CD14-positive monocyte (primary cell): ENCODE measurements at regions not wholly inside any gene's neighbourhood (a gene's known extent, or its start where the extent isn't known, plus 50 kb on each side); places are given as distances from the start of the nearest gene placed in this dataset.
A peak's percentile ranks its signal among the peaks of the same experiment; 100 is the strongest.

Source experiments
- DNase-seq, 3 donors: peaks; one replicate each; pipeline ENCODE4 v3.0.0-alpha.2; 2011 to 2022
- H2AFZ ChIP-seq: 2 replicates; pipeline ENCODE4 v1.6.0; 2012; ENCODE audit warnings: mild to moderate bottlenecking, low read depth, low read length, inconsistent platforms; ENCODE audit not compliant: insufficient read depth, poor library complexity, severe bottlenecking
- H3K27ac ChIP-seq, 2 donors: 1 replicate in 1 of 2; 2 replicates in 1 of 2; pipeline ENCODE4 v1.5.1; 2012 to 2013; ENCODE audit warnings: low read length in 2 of 2, control low read depth in 1 of 2, inconsistent platforms in 1 of 2, low read depth in 1 of 2, mild to moderate bottlenecking in 1 of 2
- H3K27me3 ChIP-seq, 2 donors: one replicate each; pipeline versions ENCODE4 v1.6.0 to v1.6.1; 2011 to 2013; ENCODE audit warnings: low read length in 2 of 2; ENCODE audit not compliant: control insufficient read depth in 2 of 2, insufficient read depth in 2 of 2
- H3K36me3 ChIP-seq, 2 donors: replicated peaks in 1 of 2; 1 replicate in 1 of 2; 2 replicates in 1 of 2; pipeline versions ENCODE4 v1.5.1 to v1.6.1; 2012 to 2013; ENCODE audit warnings: low read length in 2 of 2, control low read depth in 1 of 2, inconsistent platforms in 1 of 2, mild to moderate bottlenecking in 1 of 2; ENCODE audit not compliant: insufficient read depth in 2 of 2, control insufficient read depth in 1 of 2
- H3K4me1 ChIP-seq, 2 donors: 1 replicate in 1 of 2; 2 replicates in 1 of 2; pipeline versions ENCODE4 v1.5.1 to v1.6.1; 2012 to 2013; ENCODE audit warnings: low read length in 2 of 2, control low read depth in 1 of 2, inconsistent platforms in 1 of 2, mild to moderate bottlenecking in 1 of 2, moderate library complexity in 1 of 2; ENCODE audit not compliant: insufficient read depth in 2 of 2, control insufficient read depth in 1 of 2
- H3K4me2 ChIP-seq: replicated peaks from 2 replicates; pipeline ENCODE3; 2012; ENCODE audit warnings: low read length, moderate library complexity, mild to moderate bottlenecking; ENCODE audit not compliant: poor library complexity, severe bottlenecking; ENCODE audit errors: extremely low read depth
- H3K4me3 ChIP-seq, 3 experiments: fragments of 200-600 bp in 1 of 3; sonication (generic) in 1 of 3; replicated peaks in 1 of 3; 1 replicate in 2 of 3; 2 replicates in 1 of 3; pipeline ENCODE4 v1.5.1; 2011 to 2013; ENCODE audit warnings: low read length in 3 of 3, mild to moderate bottlenecking in 3 of 3, control low read depth in 2 of 3, low read depth in 2 of 3, inconsistent platforms in 1 of 3, moderate library complexity in 1 of 3
- H3K79me2 ChIP-seq: 2 replicates; pipeline ENCODE4 v1.6.0; 2012; ENCODE audit warnings: mild to moderate bottlenecking, control low read depth, inconsistent platforms, low read length, moderate library complexity; ENCODE audit not compliant: insufficient read depth
- H3K9ac ChIP-seq: 2 replicates; pipeline ENCODE4 v1.6.0; 2017; ENCODE audit warnings: low read length, mild to moderate bottlenecking; ENCODE audit not compliant: insufficient read depth, poor library complexity, severe bottlenecking
- H3K9me3 ChIP-seq, 2 donors: replicated peaks in 1 of 2; 1 replicate in 1 of 2; 2 replicates in 1 of 2; pipeline versions ENCODE4 v1.5.1 to v1.6.1; 2012 to 2013; ENCODE audit warnings: low read length in 2 of 2, control low read depth in 1 of 2; ENCODE audit not compliant: control insufficient read depth in 1 of 2, insufficient read depth in 1 of 2
- H4K20me1 ChIP-seq: 2 replicates; pipeline ENCODE4 v1.6.0; 2012; ENCODE audit warnings: mild to moderate bottlenecking, low read length, control low read depth, moderate library complexity; ENCODE audit not compliant: insufficient read depth
- H3K27ac Mint-ChIP-seq, 7 donors: one replicate each; pipeline ENCODE4 v1.8.0; 2020; ENCODE audit warnings: mild to moderate bottlenecking in 7 of 7, mixed read lengths in 7 of 7, moderate library complexity in 6 of 7, inconsistent platforms in 2 of 7
- H3K27me3 Mint-ChIP-seq, 3 donors: one replicate each; pipeline ENCODE4 v1.8.0; 2021 to 2022; ENCODE audit warnings: low read depth in 3 of 3, mild to moderate bottlenecking in 3 of 3, mixed read lengths in 3 of 3, moderate library complexity in 3 of 3, inconsistent platforms in 1 of 3
- H3K36me3 Mint-ChIP-seq, 2 donors: one replicate each; pipeline ENCODE4 v1.8.0; 2020; ENCODE audit warnings: mixed read lengths in 2 of 2, inconsistent platforms in 1 of 2, mild to moderate bottlenecking in 1 of 2
- H3K4me1 Mint-ChIP-seq: one replicate; pipeline ENCODE4 v1.8.0; 2020; ENCODE audit warnings: mild to moderate bottlenecking, mixed read lengths
- H3K4me3 Mint-ChIP-seq, 2 donors: one replicate each; pipeline ENCODE4 v1.8.0; 2020; ENCODE audit warnings: mild to moderate bottlenecking in 2 of 2, mixed read lengths in 2 of 2, moderate library complexity in 1 of 2
- H3K9me3 Mint-ChIP-seq, 7 donors: one replicate each; pipeline ENCODE4 v1.8.0; 2020 to 2022; ENCODE audit warnings: mixed read lengths in 7 of 7, mild to moderate bottlenecking in 6 of 7, moderate library complexity in 6 of 7, inconsistent platforms in 2 of 7
- WGBS: methylation state at CpG from one replicate; pipeline ENCODE4 v1.1.5; 2013; ENCODE audit warnings: missing lambda C conversion rate; ENCODE audit not compliant: insufficient coverage; 5-methylcytosine and 5-hydroxymethylcytosine counted together
- intact Hi-C, 2 donors: fragments of 100-400 bp; cut with micrococcal nuclease; formaldehyde crosslinking; loops; one replicate each; pipeline versions ENCODE4 v1.15.0 to v1.15.1; 2023
- TF ChIP-seq, protein P1 (sequence below): fragments of 200-600 bp; IDR thresholded peaks from one replicate; pipeline ENCODE4 v1.8.0; 2022; ENCODE audit warnings: antibody characterized with exemption, mild to moderate bottlenecking

DNA sequence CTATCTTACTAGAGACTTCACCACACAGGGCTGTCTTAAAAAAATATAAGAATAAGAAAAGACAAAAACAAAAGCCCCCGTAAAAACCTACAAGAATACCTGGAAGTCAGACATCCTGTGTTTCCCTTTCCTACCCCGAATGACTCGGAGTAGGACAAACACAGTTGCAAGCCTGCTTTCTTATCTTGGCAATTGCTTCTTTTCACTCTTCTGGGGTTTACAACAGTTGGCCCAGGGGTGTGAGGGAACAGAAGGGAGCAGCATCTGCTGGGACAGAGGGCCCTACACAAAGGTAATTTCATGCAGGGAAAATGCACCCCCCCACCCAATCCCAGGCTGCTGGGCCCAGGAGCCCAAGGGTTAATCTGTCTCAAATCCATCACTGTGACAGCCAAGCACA, 220.6 kb downstream of the ARHGAP12 start:
- Histone ChIP-seq H3K79me2 (peaks cover 16% of the 10 kb centered on the region), H3K4me1 (peaks cover 57 to 69% of the 10 kb centered on the region in 2 donors), H2AFZ (peak overlapping the region; percentile 18), H4K20me1 (no peaks in the 10 kb centered on the region), H3K4me2 (peak overlapping the region; percentile 82), H3K4me3 (peak overlapping the region; percentile 15 to 72 (median 17)), H3K27ac (peak overlapping the region; percentile 88 to 94), H3K9me3 (peaks cover 6 to 8% of the 10 kb centered on the region in 2 donors), H3K9ac (peak overlapping the region; percentile 73), H3K36me3 (no peaks in the 10 kb centered on the region), H3K27me3 (no peaks in the 10 kb centered on the region)
- no CpG with 5 or more reads among the region's 3 CpGs for WGBS
- peak overlapping the region; percentile 76 to 93 for H3K4me3 Mint-ChIP-seq
- peaks cover 0 to 2% (median 0%) of the 10 kb centered on the region in 3 donors for H3K27me3 Mint-ChIP-seq
- intact Hi-C loops, result loop anchor here in 1 of 2 donors (10.0 kb wide), 1 partner anchor 103 kb away; no protein-coding TSS in a partner anchor
- TF ChIP-seq, protein P1, sequence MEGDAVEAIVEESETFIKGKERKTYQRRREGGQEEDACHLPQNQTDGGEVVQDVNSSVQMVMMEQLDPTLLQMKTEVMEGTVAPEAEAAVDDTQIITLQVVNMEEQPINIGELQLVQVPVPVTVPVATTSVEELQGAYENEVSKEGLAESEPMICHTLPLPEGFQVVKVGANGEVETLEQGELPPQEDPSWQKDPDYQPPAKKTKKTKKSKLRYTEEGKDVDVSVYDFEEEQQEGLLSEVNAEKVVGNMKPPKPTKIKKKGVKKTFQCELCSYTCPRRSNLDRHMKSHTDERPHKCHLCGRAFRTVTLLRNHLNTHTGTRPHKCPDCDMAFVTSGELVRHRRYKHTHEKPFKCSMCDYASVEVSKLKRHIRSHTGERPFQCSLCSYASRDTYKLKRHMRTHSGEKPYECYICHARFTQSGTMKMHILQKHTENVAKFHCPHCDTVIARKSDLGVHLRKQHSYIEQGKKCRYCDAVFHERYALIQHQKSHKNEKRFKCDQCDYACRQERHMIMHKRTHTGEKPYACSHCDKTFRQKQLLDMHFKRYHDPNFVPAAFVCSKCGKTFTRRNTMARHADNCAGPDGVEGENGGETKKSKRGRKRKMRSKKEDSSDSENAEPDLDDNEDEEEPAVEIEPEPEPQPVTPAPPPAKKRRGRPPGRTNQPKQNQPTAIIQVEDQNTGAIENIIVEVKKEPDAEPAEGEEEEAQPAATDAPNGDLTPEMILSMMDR, result no peak
- peaks cover 4 to 20% of the 10 kb centered on the region in 2 donors for H3K36me3 Mint-ChIP-seq
- peaks cover 66% of the 10 kb centered on the region for H3K4me1 Mint-ChIP-seq
- H3K9me3 Mint-ChIP-seq, result peaks cover 10 to 22% (median 18%) of the 10 kb centered on the region in 7 donors
- peak overlapping the region; percentile 95 to 99 (median 98) for H3K27ac Mint-ChIP-seq
- no peak for DNase-seq

DNA sequence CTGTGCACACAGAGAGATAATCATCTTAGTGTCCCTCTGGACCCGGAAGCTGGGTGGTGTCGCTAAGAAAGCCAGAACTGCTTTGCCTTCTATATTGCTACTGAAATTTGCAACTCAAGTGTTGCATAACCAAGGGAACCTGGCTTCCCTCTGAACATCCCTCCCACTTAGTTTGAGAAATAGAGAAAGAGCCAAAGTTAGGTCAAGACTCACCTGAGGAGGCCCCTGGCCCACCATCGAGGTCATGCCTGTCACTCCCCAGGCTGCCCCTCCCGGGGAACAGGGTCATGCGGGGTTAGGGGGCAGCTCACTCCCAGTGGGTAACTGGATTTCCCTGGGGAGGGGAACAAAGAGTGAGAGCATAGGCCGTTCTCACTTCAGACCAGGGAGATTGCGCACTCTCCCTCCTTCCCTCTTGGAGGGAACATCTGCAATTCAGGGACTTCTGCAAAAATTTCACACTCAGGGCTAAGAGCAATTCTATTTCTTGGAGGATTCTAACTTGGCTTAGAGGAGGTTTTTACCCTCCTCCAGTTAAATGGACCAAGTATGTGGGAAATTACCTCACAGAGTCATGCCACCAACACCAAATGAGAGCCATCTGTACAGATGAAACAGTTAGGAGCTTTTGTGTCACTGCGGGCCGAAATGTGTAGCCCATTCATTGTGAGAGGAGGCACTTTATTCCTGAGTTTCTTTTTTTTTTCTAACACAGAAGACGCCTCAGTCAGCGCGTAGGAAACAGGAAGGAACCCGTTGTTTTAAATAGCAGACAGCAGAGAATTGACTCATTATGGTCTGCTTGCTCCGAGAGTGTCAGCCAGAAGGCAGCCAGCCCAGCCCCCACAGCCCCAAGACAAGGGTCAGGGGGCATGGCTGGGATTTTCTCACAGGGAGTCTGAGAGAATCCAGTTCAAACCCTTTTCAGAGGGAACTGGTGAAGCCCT, 221.3 kb downstream of the ARHGAP12 start:
- TF ChIP-seq, protein P1, result no peak
- no CpG with 5 or more reads among the region's 14 CpGs for WGBS
- H3K4me3 ChIP-seq, result peak overlapping the region; percentile 17 to 72 (median 38)
- H3K79me2 ChIP-seq, result peaks cover 16% of the 10 kb centered on the region
- peak overlapping the region; percentile 95 to 99 (median 98) for H3K27ac Mint-ChIP-seq
- H4K20me1 ChIP-seq, result no peaks in the 10 kb centered on the region
- H3K9ac ChIP-seq, result peak overlapping the region; percentile 73
- no peaks in the 10 kb centered on the region for H3K36me3 ChIP-seq
- H3K4me3 Mint-ChIP-seq, result peak overlapping the region; percentile 76 to 93
- peaks cover 0 to 2% (median 0%) of the 10 kb centered on the region in 3 donors for H3K27me3 Mint-ChIP-seq
- peak overlapping the region; percentile 88 to 94 for H3K27ac ChIP-seq
- peak; percentile 81 to 90 (median 86) for DNase-seq
- H2AFZ ChIP-seq, result peak overlapping the region; percentile 46
- intact Hi-C loops, result loop anchor here (2.0 to 10.0 kb wide), 2 partner anchors 43 to 103 kb away; no protein-coding TSS in a partner anchor
- peaks cover 71% of the 10 kb centered on the region for H3K4me1 Mint-ChIP-seq
- peaks cover 4 to 20% of the 10 kb centered on the region in 2 donors for H3K36me3 Mint-ChIP-seq
- H3K4me2 ChIP-seq, result peak overlapping the region; percentile 82
- H3K9me3 Mint-ChIP-seq, result peaks cover 6 to 15% (median 13%) of the 10 kb centered on the region in 7 donors
- peaks cover 5 to 6% of the 10 kb centered on the region in 2 donors for H3K9me3 ChIP-seq
- H3K4me1 ChIP-seq, result peaks cover 63 to 76% of the 10 kb centered on the region in 2 donors
- no peaks in the 10 kb centered on the region for H3K27me3 ChIP-seq
